GM20431 (cell line): ENCODE measurements at regions not wholly inside any gene's neighbourhood (a gene's known extent, or its start where the extent isn't known, plus 50 kb on each side); places are given as distances from the start of the nearest gene placed in this dataset.

Experiments
- in situ Hi-C: fragments of 300-500 bp; cut with MseI, MboI; formaldehyde crosslinking; loops from one replicate; pipeline ENCODE4 v1.15.0; 2020; ENCODE audit warnings: low sequenced_read_pairs; ENCODE audit not compliant: unreplicated experiment

DNA sequence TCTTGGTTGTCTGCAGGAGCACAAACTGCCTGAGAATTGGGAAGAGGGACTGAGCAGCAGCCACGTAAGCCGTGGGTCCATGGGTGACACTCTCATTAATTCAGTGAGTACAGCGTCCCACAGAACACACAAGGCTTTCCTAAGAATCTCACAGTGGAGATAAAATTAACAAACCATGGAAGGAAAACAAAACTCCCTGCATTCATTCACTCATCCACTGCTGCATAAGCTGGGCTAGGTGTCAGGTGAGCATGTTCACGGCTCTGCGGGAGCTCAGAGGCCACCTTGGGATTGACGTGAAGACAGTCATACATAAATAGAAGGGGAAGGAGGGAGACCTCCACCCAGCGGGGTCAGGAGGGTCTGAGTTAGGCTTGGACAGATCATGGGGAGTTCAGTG, 1442.7 kb downstream of the TBC1D22A start:
- in situ Hi-C loops = no loop called here

DNA sequence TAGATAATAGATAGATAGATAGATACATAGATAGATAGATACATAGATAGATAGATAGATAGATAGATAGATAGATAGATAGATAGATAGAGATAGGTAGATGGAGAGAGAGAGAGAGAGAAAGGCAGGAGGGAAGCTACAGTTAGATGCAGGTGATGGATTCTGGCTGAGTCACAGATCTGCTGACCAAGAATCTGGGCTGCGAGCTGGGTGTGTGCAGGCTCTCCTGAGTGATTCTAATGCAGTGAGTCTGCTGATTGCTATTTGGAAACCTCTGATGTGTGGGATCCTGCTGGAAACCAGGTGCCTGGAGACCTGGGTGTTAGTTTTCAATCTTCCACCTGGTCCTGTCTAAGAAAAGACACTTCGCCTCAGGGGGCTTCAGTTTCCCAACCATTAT, 1441.8 kb downstream of the TBC1D22A start:
- in situ Hi-C loops = no loop called here

DNA sequence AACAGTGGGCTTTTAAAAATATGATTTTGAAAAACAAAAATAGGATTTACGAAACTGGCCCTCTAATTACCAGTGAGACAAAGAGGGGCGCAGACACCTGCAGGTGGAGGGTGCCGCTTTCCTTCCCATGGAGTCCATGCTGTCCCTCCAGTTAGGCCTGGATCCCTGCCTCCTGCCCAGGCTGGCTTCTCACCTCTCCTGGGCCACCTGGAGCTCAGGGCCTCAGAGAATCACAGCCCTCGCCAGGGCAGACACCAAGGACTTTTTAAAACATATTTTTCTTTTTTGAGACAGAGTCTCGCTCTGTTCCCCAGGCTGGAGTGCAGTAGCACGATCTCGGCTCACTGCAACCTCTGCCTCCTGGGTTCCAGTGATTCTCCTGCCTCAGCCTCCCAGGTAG, 1437.2 kb downstream of the TBC1D22A start:
- in situ Hi-C loops = no loop called here

DNA sequence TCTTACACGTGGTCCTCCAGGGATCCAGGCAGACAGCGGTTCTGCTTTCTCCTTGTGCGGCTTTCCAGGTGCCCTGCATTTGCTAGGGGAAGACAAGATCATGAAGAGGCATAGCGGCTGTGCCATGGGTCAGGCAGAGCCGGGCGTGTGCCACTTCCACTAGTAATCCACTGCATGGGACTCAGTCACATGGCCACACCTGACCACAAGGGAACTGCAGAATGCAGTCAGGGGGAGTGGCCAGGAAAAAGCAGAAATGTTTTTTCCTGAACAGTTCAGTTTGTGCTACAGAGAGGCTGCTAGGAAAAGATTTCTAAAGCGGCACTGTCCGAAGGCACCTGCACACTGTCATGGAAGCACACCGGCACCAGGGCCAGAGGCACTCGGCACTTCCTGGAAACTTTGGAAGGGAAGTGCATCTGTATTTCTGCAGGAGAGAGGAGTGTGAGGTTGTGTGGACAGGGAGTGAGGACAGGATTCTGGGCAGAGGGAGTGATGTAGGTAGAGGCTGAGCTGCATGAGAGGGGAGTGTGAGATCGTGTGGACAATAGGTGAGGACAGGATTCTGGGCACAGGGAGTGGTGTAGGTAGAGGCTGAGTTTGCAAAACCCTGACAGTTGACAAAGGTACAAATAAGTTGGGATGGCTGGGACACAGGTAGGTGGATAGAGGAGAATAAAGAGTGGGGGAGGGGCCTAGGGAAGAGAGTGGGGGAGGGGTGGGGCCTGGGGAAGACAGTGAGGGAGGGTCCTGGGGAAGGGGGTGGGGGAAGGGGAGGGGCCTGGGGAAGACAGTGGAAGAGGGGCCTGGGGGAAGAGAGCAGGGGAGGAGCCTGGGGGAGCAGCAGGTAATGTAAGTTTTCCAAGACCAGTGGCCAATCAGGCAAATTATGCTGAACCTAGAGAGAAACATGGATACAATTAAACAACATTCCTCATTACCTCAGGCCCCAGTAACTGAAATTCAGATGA, 1436.3 kb downstream of the TBC1D22A start:
- in situ Hi-C loops = no loop called here

DNA sequence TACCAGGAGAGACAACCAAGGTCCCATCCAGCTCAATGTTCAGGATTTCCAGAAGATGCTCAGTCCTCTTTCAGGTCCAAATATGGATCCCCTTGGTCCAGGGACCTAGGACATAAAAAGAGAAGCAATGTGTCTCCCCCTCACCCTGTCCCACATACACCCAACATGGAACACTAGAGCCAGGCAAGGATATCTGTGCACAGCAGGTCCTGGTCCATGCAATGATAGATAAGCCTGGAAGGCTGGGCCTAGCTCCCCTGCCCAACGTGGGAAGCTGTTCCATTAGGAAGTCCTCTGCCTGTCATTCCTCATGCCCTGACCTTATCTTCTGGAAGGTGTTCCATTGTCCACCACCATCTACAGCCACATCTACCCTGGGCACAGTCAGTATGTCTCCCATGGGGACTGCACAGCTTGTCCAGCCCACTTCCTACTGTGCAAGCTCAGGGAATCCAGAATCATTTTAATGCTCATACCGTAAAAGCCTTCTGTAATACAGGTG, 1434.8 kb downstream of the TBC1D22A start:
- in situ Hi-C loops = no loop called here

DNA sequence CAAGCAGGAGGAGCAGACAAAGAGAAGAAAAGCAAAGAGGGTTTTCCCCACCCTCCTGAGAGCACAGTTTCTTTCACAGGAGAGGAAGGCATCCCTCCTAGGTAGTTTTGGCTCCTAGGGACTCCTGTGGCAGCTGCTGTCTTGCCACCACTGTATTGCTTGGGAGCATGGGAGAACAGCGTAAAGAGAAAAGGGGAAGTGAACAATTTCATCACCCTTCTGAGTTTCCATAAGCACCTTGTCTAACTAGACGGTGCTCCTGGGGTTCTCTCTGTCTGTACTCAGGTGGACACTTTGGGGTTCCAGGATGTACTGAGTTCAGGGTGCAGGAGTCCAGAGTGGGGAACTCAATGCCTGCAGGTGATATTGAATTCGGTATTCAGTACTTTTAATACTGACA, 1430.5 kb downstream of the TBC1D22A start:
- in situ Hi-C loops = no loop called here

DNA sequence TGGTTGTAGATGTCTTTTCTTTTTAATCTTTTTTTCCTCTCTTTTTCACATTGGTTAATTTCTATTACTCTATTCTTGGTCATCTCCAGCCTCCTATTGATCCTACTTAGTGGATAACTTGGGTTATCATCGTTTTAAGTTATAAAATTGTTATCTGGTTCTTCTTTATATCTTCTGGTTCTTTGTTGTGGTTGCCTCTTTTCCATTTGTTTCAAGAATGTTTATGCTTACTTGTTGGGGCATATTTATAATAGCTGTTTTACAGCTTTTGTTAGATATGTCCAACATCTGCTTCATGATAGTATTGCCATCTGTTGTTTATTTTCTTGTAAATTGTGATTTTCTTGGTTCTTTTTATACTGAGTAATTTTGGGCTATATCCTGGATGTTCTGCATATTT, 1429.6 kb downstream of the TBC1D22A start:
- in situ Hi-C loops = no loop called here

DNA sequence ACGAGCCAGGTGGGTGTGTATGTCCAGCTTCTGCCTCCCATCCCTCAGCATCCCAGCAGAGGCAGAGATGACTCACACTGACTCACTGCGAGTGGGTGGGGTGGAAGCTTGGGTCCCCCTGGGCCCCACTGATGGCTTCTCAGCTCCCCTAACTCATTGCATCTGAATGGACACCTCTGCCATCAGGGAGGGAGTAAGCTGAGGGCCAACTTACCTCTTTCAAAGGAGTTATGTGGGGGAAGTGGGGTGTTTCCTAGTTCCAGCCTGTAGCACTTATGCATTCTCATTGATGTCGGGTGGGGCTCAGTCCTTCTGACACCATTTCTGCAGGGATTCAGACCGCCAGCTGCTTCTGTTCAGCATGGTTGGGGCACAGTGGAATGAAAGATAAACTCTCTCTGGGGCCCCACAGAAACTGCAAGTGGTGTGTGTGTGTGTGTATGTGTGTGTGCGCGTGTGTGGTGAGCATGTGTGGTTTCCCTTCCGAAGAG, 1425.8 kb downstream of the TBC1D22A start:
- in situ Hi-C loops = no loop called here

DNA sequence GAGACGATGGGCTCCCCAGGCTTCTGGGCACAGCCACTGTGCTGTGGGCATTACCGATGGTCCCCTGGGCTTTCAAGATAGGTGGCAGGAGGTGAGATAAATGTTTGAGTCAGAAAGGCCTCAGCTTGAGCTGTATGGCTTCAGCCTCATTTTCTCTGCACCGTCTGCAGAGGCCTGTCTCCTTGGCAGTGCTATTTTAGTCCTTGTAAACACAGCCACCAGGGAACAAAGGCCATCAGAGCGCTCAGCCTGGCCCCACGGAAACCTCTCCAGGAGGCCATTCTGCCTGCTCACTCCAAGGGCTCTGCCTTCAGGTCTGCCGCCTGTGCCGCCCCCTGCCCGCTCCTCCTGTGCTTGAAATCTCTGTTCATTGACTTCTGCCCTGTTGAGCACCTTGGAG, 1424.9 kb downstream of the TBC1D22A start:
- in situ Hi-C loops = no loop called here

DNA sequence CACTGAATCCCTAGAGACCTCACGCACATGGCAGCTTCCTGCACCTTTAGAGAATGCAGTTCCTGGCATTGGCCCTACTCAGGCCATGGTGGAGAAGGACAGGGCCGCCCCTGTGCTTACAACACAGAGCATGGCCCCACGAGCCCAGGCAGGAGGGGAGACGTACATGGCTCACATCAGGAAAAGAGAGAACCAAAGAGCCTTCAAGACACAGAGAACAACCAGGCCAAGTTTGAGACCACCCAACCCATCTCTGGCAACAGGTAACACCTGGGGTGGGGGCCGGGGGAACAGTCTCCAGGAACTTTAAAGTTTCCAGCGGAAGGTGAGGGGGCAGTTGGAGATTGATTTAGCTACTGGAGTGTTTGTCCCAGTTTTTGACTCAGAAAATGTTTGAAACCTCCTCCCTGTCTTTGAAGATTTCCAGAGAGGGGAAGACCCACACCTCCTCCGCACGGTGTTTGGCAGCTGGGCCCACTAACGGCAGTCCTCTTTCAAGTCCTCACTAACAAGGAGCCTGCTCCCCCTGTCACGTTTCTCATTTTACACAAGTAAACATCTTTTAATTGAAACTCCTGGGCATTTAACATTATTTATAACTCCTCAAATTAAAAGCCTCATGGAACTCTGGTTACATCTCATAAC, 1423.8 kb downstream of the TBC1D22A start:
- in situ Hi-C loops = no loop called here

DNA sequence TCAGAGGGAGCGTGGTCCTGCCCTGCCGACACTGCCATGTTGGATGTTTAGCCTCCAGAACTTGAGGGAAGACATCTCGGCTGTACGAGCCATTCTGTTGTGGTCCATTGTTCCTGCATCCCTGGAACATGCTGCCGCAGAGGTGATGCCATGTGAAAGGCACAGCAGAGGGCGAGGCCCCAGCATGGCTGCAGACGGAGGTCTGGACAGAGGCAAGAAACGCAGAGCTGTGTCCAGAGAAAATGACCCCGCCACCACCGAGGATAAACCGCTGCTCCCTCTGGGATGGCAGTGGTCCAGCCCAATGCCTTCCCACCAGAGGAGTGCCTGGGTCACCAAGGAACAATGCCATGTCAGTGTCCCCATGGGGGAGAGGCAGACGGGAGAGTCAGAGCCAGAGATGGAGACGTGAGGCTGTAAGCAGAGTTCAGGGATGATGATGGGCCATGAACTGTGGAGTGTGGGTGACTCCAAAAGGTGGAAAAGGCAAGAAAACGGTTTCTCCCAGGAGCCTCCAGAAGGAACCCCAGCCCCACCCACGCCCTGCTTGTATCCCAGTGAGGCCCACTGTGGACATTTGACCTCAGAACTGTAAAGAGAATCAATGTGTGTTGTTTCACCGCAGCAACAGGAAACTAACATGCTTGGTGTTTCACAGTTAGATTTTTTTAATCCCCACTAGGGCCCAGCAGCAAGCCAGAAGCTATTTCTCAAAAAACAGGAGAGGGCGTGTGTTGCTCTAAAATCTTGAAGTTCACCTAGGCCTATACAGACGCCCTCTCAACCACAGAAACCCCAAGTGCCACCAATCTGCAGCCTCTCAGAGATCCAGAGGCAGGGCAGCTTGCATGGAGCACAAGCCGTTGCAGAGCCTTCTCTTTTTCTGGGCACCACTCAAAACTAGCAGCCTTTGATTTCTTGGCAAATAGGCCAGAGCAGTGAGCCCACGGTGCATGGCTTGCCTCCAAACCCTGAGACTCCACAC, 1422.9 kb downstream of the TBC1D22A start:
- in situ Hi-C loops = no loop called here

DNA sequence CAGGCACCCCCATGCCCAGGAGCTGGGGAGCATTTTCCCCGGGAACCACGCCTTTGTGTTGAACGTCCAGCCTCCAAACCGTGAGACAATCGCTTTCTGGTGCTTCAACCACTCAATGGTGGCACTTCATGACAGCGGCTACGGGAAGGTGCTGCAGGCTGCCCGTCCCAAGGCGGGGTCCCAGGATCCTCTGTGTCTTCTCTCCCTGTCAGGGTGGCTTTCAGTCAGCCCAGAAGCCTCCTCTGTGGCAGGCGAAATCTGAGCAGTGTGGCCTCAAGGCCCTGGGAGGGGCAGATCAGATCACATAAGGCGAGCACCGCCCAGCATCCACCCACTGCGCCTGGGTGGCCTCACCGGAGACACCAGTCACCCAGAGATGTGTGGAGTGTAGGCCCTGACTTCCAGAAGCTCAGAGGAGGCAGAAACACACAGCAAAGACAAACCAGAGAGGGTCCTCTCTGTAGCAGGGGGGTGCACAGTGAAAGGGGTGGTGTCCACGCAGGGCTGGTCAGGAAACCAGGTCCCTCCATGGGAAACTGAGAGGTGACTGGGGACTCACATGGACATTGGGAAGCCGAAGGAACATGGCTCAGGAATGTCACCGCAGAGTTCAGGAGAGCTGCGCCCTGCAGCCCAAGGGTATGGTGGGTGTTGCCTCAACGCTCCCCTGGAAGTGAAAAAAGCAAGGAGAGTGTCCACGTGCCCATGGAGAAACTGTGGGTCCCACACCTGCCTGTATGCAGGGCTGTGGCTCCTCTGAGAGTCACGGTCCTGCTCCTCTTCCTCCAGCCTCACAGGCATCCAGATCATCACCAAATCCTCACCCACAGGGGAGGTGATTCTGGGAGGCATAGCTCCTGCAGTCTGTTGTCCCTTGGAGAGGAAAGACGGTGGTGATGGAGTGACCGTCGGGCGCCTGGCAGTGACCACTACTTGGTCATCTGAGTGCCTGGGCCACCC, 1420.7 kb downstream of the TBC1D22A start:
- in situ Hi-C loops = no loop called here

DNA sequence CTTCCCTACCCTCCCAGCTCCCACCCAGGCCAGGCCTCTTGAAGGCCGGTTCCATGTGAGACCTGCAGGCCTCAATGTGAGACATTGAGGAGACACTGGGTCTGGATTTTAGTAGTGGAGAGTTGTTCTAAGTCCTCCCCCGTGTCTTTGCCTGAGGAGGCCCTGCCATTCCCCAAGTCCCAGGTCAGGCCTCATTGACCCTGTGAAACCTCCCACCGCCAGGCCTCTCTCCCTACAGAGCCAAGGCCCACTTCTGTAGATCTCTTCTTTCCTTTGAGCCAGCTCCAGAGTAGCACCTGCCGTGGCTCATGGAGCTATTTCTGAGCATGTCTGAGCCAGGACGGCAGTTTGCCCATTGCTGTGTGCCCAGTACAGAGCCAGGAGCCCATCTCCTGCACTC, 1419.6 kb downstream of the TBC1D22A start:
- in situ Hi-C loops = no loop called here

DNA sequence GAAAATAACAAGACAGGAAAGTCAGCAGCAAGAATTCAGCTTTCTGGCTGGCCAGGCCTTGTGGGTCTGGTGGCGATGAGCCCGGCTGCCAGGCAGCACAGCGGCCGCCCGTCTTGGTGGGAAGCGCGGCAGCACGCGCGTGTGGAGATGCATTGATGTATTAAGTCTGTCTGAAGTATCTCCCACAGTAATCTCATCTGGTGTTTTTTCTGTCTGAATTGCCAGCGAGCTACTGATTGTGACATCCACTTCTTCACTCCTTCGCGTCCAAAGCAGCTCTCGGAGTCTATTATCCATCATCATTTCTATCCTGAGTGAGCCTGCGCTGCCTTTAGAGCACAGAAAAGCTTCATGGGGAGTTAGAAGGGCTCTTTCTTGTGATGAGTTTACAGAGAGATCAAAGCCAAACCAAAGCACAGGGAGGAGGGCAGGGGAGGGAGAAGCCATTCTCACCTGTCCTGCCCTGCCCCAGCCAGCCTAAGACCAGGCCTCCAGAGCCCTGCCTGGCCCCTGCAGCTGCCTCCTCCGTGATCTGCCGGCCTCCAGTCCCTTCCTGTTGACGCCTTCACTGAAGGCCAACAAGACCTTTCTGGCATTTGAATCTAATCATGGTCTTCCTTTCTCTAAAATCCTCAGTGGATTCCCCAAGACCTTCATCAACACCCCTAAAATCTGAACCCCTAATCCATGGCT, 1419.0 kb downstream of the TBC1D22A start:
- in situ Hi-C loops = no loop called here

DNA sequence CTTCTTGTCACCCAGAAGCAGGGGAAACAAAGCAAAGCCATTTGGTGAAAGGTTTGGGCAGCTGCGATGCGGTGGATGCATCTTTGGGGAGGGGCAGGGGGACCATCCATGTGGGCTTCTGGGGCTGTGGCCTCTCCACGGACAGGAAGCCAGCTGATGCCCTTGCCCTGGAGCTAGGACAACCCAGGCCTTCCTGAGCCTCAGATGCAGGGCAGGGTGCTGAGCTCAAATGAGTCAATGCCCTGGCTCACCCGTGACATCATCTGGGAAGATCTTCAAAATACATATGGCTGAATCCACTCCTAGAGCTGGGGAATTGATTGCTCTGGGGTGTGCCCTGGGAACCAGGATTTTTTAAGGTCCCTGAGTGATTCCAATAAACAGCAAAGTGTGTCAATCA, 1418.2 kb downstream of the TBC1D22A start:
- in situ Hi-C loops = no loop called here

DNA sequence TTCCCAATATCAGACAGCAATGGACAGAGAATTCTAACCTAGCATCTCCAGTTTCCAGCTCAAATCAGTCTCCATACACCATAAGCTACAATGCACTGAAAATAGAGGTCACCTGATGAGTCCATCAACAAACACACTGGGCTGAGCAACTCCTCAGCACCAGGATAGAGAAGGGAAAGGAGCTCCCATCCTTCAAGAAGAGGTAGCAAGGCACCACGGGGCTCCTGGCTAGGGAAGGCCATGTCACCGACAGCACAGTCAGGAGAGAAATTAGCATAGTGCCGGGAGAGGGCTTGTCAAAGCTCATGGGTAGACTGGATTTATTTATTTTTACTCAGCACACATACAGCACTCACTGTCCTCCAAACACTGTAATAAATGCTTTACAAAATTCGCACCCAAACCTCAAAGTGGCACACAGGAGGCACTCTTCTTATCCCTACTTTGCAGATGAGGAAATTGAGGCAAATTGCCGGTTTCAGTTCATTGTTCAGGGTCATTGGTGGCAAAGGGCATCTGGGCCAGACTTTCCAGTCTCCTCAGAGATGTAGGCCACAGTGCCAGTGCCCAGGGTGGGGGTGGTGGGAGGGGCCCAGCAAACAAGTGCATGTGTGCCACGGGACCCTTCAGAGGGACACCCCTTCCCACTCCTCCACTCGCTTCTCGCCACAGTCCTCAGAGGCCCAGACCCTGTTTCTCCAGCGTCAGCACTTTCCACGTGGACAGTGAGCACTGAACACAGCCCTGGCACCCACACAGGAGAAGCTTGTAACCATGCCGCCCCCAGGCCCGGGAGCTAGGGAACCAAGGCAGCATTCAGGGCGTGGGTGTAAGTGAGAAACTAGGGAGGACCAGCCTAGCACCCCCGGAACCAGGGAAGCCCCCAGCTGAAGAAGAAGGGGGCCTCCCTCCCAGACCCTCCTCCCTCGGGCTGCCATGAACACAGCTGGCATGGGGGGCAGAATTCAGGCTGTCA, 1417.4 kb downstream of the TBC1D22A start:
- in situ Hi-C loops = no loop called here

DNA sequence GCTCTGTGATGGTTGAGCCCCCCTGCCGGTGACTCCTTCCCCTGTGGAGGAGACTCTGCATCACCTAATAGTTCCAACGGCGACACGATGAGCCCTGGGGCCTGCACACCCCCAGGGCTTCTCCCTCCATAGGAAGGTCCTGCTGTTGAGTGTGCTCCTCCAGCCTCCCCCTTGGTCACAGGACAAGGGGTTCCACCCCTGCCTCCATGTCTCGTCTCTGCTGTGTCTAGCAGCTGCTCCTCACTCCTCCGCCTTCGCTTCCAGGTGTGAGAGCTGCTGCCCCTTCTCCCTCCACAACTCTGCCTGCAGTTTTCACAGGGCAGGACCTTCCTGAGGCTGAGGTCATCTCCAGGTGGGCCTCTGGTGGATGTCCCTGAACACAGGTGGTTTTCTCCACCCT, 1416.1 kb downstream of the TBC1D22A start:
- in situ Hi-C loops = no loop called here
